Esophagus muscularis mucosa (tissue), 3 donors: ENCODE measurements at regions not wholly inside any gene's neighbourhood (a gene's known extent, or its start where the extent isn't known, plus 50 kb on each side); places are given as distances from the start of the nearest gene placed in this dataset.

Experiments
- POLR2A ChIP-seq: fragments of 450-650 bp; IDR thresholded peaks from one replicate; pipeline ENCODE4 v1.6.1; 2017; ENCODE audit warnings: antibody characterized with exemption, moderate library complexity, mild to moderate bottlenecking, low read depth
- TF ChIP-seq, protein P1 (sequence below), 3 experiments: fragments of 200-600 bp in 2 of 3; fragments of 450-650 bp in 1 of 3; sonication (generic) in 2 of 3; IDR thresholded peaks; one replicate each; pipeline ENCODE4 v1.5.1; 2017 to 2019; ENCODE audit warnings: antibody characterized with exemption in 3 of 3, mild to moderate bottlenecking in 2 of 3, moderate library complexity in 1 of 3

DNA sequence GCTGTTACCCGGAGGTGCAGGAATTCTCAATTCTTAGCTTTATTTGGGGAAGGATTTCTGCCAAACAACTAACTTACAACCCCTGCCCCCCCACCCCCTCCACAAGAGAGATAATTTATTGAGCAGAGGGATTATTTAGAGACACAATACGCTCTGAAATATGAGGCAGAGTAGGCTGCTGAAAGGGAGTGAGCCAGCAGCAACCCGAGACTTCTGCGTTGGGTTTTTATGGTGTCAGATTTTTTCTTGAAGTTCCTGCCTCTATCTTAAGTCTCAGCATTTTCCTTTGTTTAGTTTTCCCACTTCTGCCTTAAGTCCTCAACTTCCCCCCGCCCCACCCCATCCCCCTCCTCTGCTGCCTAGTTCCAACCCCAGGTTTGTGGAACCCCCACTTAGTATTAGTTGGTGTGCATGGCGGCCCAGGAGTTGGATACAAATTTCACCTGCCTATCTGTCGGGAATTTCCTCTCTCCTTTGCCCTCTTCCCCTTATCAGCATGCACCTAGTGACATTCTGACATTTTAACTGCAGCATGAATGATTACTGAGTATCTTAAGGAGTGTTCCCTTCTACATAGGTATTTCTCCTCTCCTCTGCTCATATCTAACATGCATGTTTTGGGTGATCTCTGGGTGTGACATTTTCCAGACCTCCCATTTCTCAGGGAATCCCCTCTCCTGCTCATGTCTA, 1635.9 kb upstream of the LRRTM1 start:
- no peak for TF ChIP-seq POLR2A
- TF ChIP-seq, protein P1, sequence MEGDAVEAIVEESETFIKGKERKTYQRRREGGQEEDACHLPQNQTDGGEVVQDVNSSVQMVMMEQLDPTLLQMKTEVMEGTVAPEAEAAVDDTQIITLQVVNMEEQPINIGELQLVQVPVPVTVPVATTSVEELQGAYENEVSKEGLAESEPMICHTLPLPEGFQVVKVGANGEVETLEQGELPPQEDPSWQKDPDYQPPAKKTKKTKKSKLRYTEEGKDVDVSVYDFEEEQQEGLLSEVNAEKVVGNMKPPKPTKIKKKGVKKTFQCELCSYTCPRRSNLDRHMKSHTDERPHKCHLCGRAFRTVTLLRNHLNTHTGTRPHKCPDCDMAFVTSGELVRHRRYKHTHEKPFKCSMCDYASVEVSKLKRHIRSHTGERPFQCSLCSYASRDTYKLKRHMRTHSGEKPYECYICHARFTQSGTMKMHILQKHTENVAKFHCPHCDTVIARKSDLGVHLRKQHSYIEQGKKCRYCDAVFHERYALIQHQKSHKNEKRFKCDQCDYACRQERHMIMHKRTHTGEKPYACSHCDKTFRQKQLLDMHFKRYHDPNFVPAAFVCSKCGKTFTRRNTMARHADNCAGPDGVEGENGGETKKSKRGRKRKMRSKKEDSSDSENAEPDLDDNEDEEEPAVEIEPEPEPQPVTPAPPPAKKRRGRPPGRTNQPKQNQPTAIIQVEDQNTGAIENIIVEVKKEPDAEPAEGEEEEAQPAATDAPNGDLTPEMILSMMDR (IDR thresholded peaks at IDR 0.05), result no peak
